CD4-positive, alpha-beta T cell (primary cell): ENCODE measurements at regions not wholly inside any gene's neighbourhood (a gene's known extent, or its start where the extent isn't known, plus 50 kb on each side); places are given as distances from the start of the nearest gene placed in this dataset.

Experiments
- ATAC-seq: fragments of 200-7000 bp; cut with Tn5 transposase; one replicate; pipeline ENCODE4 v1.10.0; 2022; ENCODE audit warnings: mild to moderate bottlenecking; ENCODE audit not compliant: poor library complexity
- CTCF ChIA-PET: fragments of 350-600 bp; sonication (Branson Sonifier 250); formaldehyde crosslinking; loops from one replicate; lab custom pipeline; 2021; ENCODE audit warnings: antibody characterized with exemption, inconsistent platforms; lab: Charles Lee
- POLR2A ChIA-PET: fragments of 350-600 bp; sonication (Branson Sonifier 250); formaldehyde crosslinking; loops from one replicate; lab custom pipeline; 2021; ENCODE audit warnings: antibody characterized with exemption, inconsistent platforms; lab: Charles Lee
- DNase-seq, 14 experiments: peaks; one replicate each; pipeline ENCODE4 v3.0.0-alpha.2; 2013 to 2020; ENCODE audit warnings: mixed read lengths in 2 of 14
- H3K27ac ChIP-seq, 2 donors: one replicate each; pipeline versions ENCODE4 v1.5.1 to v1.7.0; 2013; ENCODE audit warnings: low read length in 2 of 2, low read depth in 1 of 2, mild to moderate bottlenecking in 1 of 2
- H3K27me3 ChIP-seq, 2 experiments: 1 replicate in 1 of 2; 2 replicates in 1 of 2; pipeline versions ENCODE4 v1.6.1 to v1.7.0; 2013; ENCODE audit warnings: low read length in 2 of 2, control low read depth in 1 of 2, mild to moderate bottlenecking in 1 of 2, moderate library complexity in 1 of 2; ENCODE audit not compliant: insufficient read depth in 2 of 2, control insufficient read depth in 1 of 2
- H3K36me3 ChIP-seq: one replicate; pipeline ENCODE4 v1.6.1; 2013; ENCODE audit warnings: low read length, control low read depth; ENCODE audit not compliant: insufficient read depth
- H3K4me1 ChIP-seq: one replicate; pipeline ENCODE4 v1.6.1; 2013; ENCODE audit warnings: low read length, control low read depth; ENCODE audit not compliant: insufficient read depth
- H3K4me3 ChIP-seq: one replicate; pipeline ENCODE4 v1.5.1; 2013; ENCODE audit warnings: mild to moderate bottlenecking, low read length, moderate library complexity
- H3K9me3 ChIP-seq, 2 experiments: 1 replicate in 1 of 2; 2 replicates in 1 of 2; pipeline versions ENCODE4 v1.6.1 to v1.7.0; 2013; ENCODE audit warnings: low read length in 2 of 2, mild to moderate bottlenecking in 2 of 2, control low read depth in 1 of 2, moderate library complexity in 1 of 2; ENCODE audit not compliant: control insufficient read depth in 1 of 2, insufficient read depth in 1 of 2
- H3K27ac Mint-ChIP-seq: one replicate; pipeline ENCODE4 v1.8.0; 2020; ENCODE audit warnings: mixed read lengths
- H3K27me3 Mint-ChIP-seq: one replicate; pipeline ENCODE4 v1.8.0; 2021; ENCODE audit warnings: mixed read lengths
- H3K36me3 Mint-ChIP-seq: one replicate; pipeline ENCODE4 v1.8.0; 2021; ENCODE audit warnings: low read depth, mixed read lengths
- H3K4me1 Mint-ChIP-seq: one replicate; pipeline ENCODE4 v1.8.0; 2021; ENCODE audit warnings: low read depth, mixed read lengths
- H3K4me3 Mint-ChIP-seq: one replicate; pipeline ENCODE4 v1.8.0; 2020; ENCODE audit warnings: mild to moderate bottlenecking, mixed read lengths
- H3K9me3 Mint-ChIP-seq: one replicate; pipeline ENCODE4 v1.8.0; 2020; ENCODE audit warnings: mixed read lengths
- CTCF ChIP-seq: fragments of 200-600 bp; IDR thresholded peaks from one replicate; pipeline ENCODE4 v1.8.0; 2022; ENCODE audit warnings: antibody characterized with exemption, mild to moderate bottlenecking
- intact Hi-C, 2 experiments: fragments of 100-400 bp; cut with DNase I in 1 of 2; cut with micrococcal nuclease in 1 of 2; formaldehyde crosslinking; loops; one replicate each; pipeline versions ENCODE4 v1.15.1 to v1.9.0; 2023 to 2025; cut with DNase I, micrococcal nuclease

DNA sequence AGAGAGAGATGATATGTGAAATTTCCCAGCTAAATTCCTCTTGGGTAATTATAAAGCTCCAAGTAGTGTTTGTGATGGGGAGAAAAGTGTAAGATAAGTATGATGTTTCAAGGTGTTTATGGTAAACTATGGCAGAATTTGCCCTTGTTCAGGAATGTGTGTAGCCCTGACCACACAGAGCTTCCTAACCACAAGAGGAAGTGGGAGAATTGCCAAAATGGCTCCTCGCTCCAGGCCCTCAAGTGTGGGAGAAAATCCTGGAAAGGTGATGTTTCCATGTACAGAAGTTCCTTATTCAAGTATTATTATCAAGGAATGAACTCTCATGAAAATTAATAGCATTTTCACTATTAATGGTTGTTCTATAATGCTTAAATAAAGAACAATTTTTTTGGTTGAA is 878.3 kb downstream of the TDRD15 start:
- DNase-seq = no peak
- Mint-ChIP-seq H3K4me3 (no peak overlapping the region), H3K36me3 (no peaks in the 10 kb centered on the region), H3K27me3 (no peaks in the 10 kb centered on the region), H3K27ac (no peak overlapping the region), H3K4me1 (no peaks in the 10 kb centered on the region), H3K9me3 (peaks cover 15% of the 10 kb centered on the region)
- Histone ChIP-seq H3K4me3 (no peak overlapping the region), H3K4me1 (no peaks in the 10 kb centered on the region), H3K27ac (no peak overlapping the region), H3K36me3 (no peaks in the 10 kb centered on the region), H3K27me3 (no peaks in the 10 kb centered on the region), H3K9me3 (peaks cover 0 to 7% of the 10 kb centered on the region in 2 experiments)
- TF ChIP-seq CTCF = no peak
- POLR2A ChIA-PET = no interaction called here
- no peak for ATAC-seq
- intact Hi-C loops = no loop called here
- CTCF ChIA-PET = no interaction called here

DNA sequence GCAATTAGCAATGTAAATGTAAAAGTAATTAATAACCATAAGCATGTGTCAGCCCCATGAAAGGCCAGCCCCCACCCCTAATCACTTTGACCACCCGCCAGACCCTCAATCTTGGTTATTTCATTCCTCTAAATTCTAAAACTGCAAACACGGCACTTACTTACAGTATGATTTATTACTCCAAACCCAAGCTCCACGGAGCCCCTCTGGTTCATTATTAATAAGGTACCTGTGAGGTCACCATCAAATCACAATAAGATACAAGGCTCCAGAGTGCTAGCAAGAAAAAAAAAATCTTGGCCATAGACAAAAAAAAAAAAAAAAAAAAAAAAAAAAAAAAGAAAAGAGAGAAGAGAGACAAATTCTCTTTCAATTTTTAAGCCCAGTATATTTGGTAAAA is 879.5 kb downstream of the TDRD15 start:
- H3K36me3 Mint-ChIP-seq = no peaks in the 10 kb centered on the region
- no peaks in the 10 kb centered on the region for H3K27me3 Mint-ChIP-seq
- H3K9me3 ChIP-seq = peaks cover 0 to 4% of the 10 kb centered on the region in 2 experiments
- no peak overlapping the region for H3K27ac Mint-ChIP-seq
- no peaks in the 10 kb centered on the region for H3K36me3 ChIP-seq
- no peak overlapping the region for H3K27ac ChIP-seq
- no peak overlapping the region for H3K4me3 ChIP-seq
- DNase-seq = no peak
- no peaks in the 10 kb centered on the region for H3K4me1 ChIP-seq
- no peak for TF ChIP-seq CTCF
- intact Hi-C loops = no loop called here
- ChIA-PET POLR2A (no interaction called here), CTCF (no interaction called here)
- no peaks in the 10 kb centered on the region for H3K27me3 ChIP-seq
- H3K4me3 Mint-ChIP-seq = no peak overlapping the region
- no peaks in the 10 kb centered on the region for H3K4me1 Mint-ChIP-seq
- H3K9me3 Mint-ChIP-seq = peaks cover 17% of the 10 kb centered on the region
- no peak for ATAC-seq

GRCh38 chr2:22011048-22011447 is 887.3 kb downstream of the TDRD15 start:
- no peak overlapping the region for H3K4me3 Mint-ChIP-seq
- peaks cover 14% of the 10 kb centered on the region for H3K9me3 Mint-ChIP-seq
- DNase-seq = no peak
- no peaks in the 10 kb centered on the region for H3K4me1 Mint-ChIP-seq
- Histone ChIP-seq H3K27me3 (no peaks in the 10 kb centered on the region), H3K36me3 (no peaks in the 10 kb centered on the region), H3K27ac (no peak overlapping the region), H3K9me3 (peaks cover 0 to 3% of the 10 kb centered on the region in 2 experiments), H3K4me3 (no peak overlapping the region), H3K4me1 (no peaks in the 10 kb centered on the region)
- ChIA-PET CTCF (no interaction called here), POLR2A (no interaction called here)
- H3K27ac Mint-ChIP-seq = no peak overlapping the region
- no peaks in the 10 kb centered on the region for H3K36me3 Mint-ChIP-seq
- intact Hi-C loops = no loop called here
- ATAC-seq = no peak
- no peak for TF ChIP-seq CTCF
- H3K27me3 Mint-ChIP-seq = no peaks in the 10 kb centered on the region
